ENCODE measurements at regions not wholly inside any gene's neighbourhood (a gene's known extent, or its start where the extent isn't known, plus 50 kb on each side); places are given as distances from the start of the nearest gene placed in this dataset.
"Not testable (repeated sequence)": the region's sequence is repeated elsewhere in the genome, so short reads cannot be mapped to it uniquely, and the experiment has no call there.

- DNase-seq (ENCODE audit: low spot score): not testable (repeated sequence)
Observed at GRCh38 chr11:116666673-116667249, 106.0 kb downstream of the BUD13 start.

- no peak for DNase-seq (ENCODE audit: low spot score)
Observed at GRCh38 chr11:116665523-116665922, 107.3 kb downstream of the BUD13 start.

GRCh38 chr11:116661056-116661455 lies 111.7 kb downstream of the BUD13 start:
- no peak for DNase-seq (ENCODE audit: low spot score)

GRCh38 chr11:116660011-116660410 lies 112.8 kb downstream of the BUD13 start:
- DNase-seq (ENCODE audit: low spot score): no peak

GRCh38 chr11:116658876-116659535 lies 113.8 kb downstream of the BUD13 start:
- no peak for DNase-seq (ENCODE audit: low spot score)

- no peak for DNase-seq (ENCODE audit: low spot score)
Observed at GRCh38 chr11:116657842-116658825, 114.7 kb downstream of the BUD13 start.

- no peak for DNase-seq (ENCODE audit: low spot score)
Observed at GRCh38 chr11:116656011-116656410, 116.8 kb downstream of the BUD13 start.

- DNase-seq (ENCODE audit: low spot score): no peak
Observed at GRCh38 chr11:116654526-116654925, 118.3 kb downstream of the BUD13 start.

GRCh38 chr11:116653206-116653605 lies 119.6 kb downstream of the BUD13 start:
- no peak for DNase-seq (ENCODE audit: low spot score)

- no peak for DNase-seq (ENCODE audit: low spot score)
Observed at GRCh38 chr11:116651737-116652237, 121.0 kb downstream of the BUD13 start.

GRCh38 chr11:116651098-116651736 lies 121.6 kb downstream of the BUD13 start:
- no peak for DNase-seq (ENCODE audit: low spot score)

GRCh38 chr11:116650052-116650451 lies 122.7 kb downstream of the BUD13 start:
- DNase-seq (ENCODE audit: low spot score): no peak

GRCh38 chr11:116649268-116649667 lies 123.5 kb downstream of the BUD13 start:
- no peak for DNase-seq (ENCODE audit: low spot score)

GRCh38 chr11:116648247-116649174 lies 124.3 kb downstream of the BUD13 start:
- DNase-seq (ENCODE audit: low spot score): no peak

- DNase-seq (ENCODE audit: low spot score): no peak
Observed at GRCh38 chr11:116647305-116648080, 125.3 kb downstream of the BUD13 start.

GRCh38 chr11:116646191-116646590 lies 126.6 kb downstream of the BUD13 start:
- DNase-seq (ENCODE audit: low spot score): no peak

- no peak for DNase-seq (ENCODE audit: low spot score)
Observed at GRCh38 chr11:116644941-116645305, 127.9 kb downstream of the BUD13 start.

GRCh38 chr11:116644201-116644940 lies 128.4 kb downstream of the BUD13 start:
- DNase-seq (ENCODE audit: low spot score): no peak

GRCh38 chr11:116643521-116643920 lies 129.3 kb downstream of the BUD13 start:
- DNase-seq (ENCODE audit: low spot score): no peak

- DNase-seq (ENCODE audit: low spot score): no peak
Observed at GRCh38 chr11:116642902-116643301, 129.9 kb downstream of the BUD13 start.
